ENCODE measurements at regions not wholly inside any gene's neighbourhood (a gene's known extent, or its start where the extent isn't known, plus 50 kb on each side); places are given as distances from the start of the nearest gene placed in this dataset.

- Histone ChIP-seq H3K79me2 (ENCODE audit: control insufficient read depth, insufficient read depth, low read length) (no peaks in the 10 kb centered on the region), H3K4me1 (replicated peaks in 1 of 2; ENCODE audit: control insufficient read depth in 2 of 2, insufficient read depth in 2 of 2, low read length in 2 of 2) (no peaks in the 10 kb centered on the region), H3K9ac (ENCODE audit: insufficient read depth in 1 of 2, low read depth in 2 of 2, low read length in 2 of 2) (no peak overlapping the region), H3K9me1 (ENCODE audit: control insufficient read depth, insufficient read depth, low read length) (no peaks in the 10 kb centered on the region), H4K20me1 (replicated peaks; ENCODE audit: control insufficient read depth, insufficient read depth, low read length) (no peaks in the 10 kb centered on the region), H3K9me3 (replicated peaks; ENCODE audit: control insufficient read depth, insufficient read depth, low read depth, low read length) (no peaks in the 10 kb centered on the region), H3K27me3 (ENCODE audit: control insufficient read depth in 2 of 2, insufficient read depth in 2 of 2, low read length in 2 of 2) (no peaks in the 10 kb centered on the region), H3K27ac (ENCODE audit: extremely low read depth, low read depth, low read length) (no peak overlapping the region), H2AFZ (ENCODE audit: low read depth, low read length) (no peak overlapping the region), H3K36me3 (ENCODE audit: control insufficient read depth, insufficient read depth, low read length) (no peaks in the 10 kb centered on the region), H3K4me2 (ENCODE audit: insufficient read depth, low read length) (no peak overlapping the region), H3K4me3 (no peak overlapping the region)
- POLR2A ChIA-PET, result interaction anchor here (0.5 kb wide), 1 partner anchor 101 kb away, joined by 4 read pairs; no protein-coding TSS in a partner anchor
- no TSS peak for BruUV-seq (replicated peaks)
- 11% methylated on average over 1 of the region's 1 CpG for WGBS (ENCODE audit: insufficient coverage, low coverage, missing lambda C conversion rate)
- TF ChIP-seq GABPB1 (CRISPR knock-in tag; IDR thresholded peaks at IDR 0.05), result no peak
- no peak for TF ChIP-seq POLR2AphosphoS2 (IDR thresholded peaks at IDR 0.05; ENCODE audit: low read length)
- no peak for TF ChIP-seq CC2D1A (IDR thresholded peaks at IDR 0.05)
- no peak for TF ChIP-seq ZNF282 (CRISPR knock-in tag; IDR thresholded peaks at IDR 0.05)
- no peak for TF ChIP-seq ZNF444 (CRISPR knock-in tag; IDR thresholded peaks at IDR 0.05)
- TF ChIP-seq, protein P1, sequence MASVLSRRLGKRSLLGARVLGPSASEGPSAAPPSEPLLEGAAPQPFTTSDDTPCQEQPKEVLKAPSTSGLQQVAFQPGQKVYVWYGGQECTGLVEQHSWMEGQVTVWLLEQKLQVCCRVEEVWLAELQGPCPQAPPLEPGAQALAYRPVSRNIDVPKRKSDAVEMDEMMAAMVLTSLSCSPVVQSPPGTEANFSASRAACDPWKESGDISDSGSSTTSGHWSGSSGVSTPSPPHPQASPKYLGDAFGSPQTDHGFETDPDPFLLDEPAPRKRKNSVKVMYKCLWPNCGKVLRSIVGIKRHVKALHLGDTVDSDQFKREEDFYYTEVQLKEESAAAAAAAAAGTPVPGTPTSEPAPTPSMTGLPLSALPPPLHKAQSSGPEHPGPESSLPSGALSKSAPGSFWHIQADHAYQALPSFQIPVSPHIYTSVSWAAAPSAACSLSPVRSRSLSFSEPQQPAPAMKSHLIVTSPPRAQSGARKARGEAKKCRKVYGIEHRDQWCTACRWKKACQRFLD (CRISPR knock-in tag; IDR thresholded peaks at IDR 0.05), result no peak
- no peak for TF ChIP-seq ZNF274 (IDR thresholded peaks at IDR 0.05; ENCODE audit: borderline replicate concordance, low read depth, low read length)
- TF ChIP-seq PRMT5 (CRISPR knock-in tag; IDR thresholded peaks at IDR 0.05), result no peak
- TF ChIP-seq, protein P2, sequence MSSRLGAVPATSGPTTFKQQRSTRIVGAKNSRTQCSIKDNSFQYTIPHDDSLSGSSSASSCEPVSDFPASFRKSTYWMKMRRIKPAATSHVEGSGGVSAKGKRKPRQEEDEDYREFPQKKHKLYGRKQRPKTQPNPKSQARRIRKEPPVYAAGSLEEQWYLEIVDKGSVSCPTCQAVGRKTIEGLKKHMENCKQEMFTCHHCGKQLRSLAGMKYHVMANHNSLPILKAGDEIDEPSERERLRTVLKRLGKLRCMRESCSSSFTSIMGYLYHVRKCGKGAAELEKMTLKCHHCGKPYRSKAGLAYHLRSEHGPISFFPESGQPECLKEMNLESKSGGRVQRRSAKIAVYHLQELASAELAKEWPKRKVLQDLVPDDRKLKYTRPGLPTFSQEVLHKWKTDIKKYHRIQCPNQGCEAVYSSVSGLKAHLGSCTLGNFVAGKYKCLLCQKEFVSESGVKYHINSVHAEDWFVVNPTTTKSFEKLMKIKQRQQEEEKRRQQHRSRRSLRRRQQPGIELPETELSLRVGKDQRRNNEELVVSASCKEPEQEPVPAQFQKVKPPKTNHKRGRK (tag; IDR thresholded peaks at IDR 0.05), result no peak
- TF ChIP-seq, protein P3, sequence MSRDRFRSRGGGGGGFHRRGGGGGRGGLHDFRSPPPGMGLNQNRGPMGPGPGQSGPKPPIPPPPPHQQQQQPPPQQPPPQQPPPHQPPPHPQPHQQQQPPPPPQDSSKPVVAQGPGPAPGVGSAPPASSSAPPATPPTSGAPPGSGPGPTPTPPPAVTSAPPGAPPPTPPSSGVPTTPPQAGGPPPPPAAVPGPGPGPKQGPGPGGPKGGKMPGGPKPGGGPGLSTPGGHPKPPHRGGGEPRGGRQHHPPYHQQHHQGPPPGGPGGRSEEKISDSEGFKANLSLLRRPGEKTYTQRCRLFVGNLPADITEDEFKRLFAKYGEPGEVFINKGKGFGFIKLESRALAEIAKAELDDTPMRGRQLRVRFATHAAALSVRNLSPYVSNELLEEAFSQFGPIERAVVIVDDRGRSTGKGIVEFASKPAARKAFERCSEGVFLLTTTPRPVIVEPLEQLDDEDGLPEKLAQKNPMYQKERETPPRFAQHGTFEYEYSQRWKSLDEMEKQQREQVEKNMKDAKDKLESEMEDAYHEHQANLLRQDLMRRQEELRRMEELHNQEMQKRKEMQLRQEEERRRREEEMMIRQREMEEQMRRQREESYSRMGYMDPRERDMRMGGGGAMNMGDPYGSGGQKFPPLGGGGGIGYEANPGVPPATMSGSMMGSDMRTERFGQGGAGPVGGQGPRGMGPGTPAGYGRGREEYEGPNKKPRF (IDR thresholded peaks at IDR 0.05; ENCODE audit: low read depth, low read length), result no peak
- TF ChIP-seq KDM1A (IDR thresholded peaks at IDR 0.05), result no peak
- TF ChIP-seq STAT5A (IDR thresholded peaks at IDR 0.05; ENCODE audit: borderline replicate concordance, low read length), result no peak
- TF ChIP-seq ARHGAP35 (IDR thresholded peaks at IDR 0.05; ENCODE audit: partially characterized antibody), result no peak
- TF ChIP-seq ZNF24 (IDR thresholded peaks at IDR 0.05), result no peak
- no peak for TF ChIP-seq EZH2 (IDR thresholded peaks at IDR 0.05; ENCODE audit: borderline replicate concordance, low read depth, low read length)
- no peak for TF ChIP-seq ATF6 (CRISPR knock-in tag; IDR thresholded peaks at IDR 0.05)
- no peak for TF ChIP-seq PPARD (CRISPR knock-in tag; IDR thresholded peaks at IDR 0.05)
- intact Hi-C loops (cut with micrococcal nuclease), result no loop called here
- no peak for ATAC-seq
- DNase-seq (ENCODE audit: extremely low read depth in 1 of 4, low spot score in 3 of 4), result no peak
- CTCF ChIA-PET (ENCODE audit: low intra/inter-chr PET ratio), result no interaction called here
- FAIRE-seq, result no peak
- in situ Hi-C loops (cut with MboI), result no loop called here
Measured at GRCh38 chr9:81379655-81380054, 309.7 kb downstream of the TLE1 start.
